ENCODE measurements at regions not wholly inside any gene's neighbourhood (a gene's known extent, or its start where the extent isn't known, plus 50 kb on each side); places are given as distances from the start of the nearest gene placed in this dataset.

DNA sequence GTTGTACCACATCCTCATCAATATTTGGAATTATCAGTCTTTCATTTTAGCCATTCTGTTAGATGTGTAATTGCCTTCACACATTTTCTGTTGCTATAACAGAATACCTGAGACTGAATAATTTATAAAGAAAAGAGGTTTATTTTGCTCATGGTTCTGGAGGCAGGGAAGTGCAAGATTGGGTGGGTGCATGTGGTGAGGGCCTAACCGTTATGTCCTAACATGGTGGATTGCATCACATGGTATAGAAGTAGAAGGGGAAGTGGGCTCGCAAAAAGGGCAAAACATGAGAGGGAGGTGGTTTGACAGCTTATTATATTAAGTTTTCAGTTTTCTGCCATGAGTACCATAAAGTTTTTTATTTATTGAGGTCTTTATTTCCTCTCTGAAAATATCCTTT, 452.0 kb downstream of the ARL4A start:
- TF ChIP-seq, protein P1, sequence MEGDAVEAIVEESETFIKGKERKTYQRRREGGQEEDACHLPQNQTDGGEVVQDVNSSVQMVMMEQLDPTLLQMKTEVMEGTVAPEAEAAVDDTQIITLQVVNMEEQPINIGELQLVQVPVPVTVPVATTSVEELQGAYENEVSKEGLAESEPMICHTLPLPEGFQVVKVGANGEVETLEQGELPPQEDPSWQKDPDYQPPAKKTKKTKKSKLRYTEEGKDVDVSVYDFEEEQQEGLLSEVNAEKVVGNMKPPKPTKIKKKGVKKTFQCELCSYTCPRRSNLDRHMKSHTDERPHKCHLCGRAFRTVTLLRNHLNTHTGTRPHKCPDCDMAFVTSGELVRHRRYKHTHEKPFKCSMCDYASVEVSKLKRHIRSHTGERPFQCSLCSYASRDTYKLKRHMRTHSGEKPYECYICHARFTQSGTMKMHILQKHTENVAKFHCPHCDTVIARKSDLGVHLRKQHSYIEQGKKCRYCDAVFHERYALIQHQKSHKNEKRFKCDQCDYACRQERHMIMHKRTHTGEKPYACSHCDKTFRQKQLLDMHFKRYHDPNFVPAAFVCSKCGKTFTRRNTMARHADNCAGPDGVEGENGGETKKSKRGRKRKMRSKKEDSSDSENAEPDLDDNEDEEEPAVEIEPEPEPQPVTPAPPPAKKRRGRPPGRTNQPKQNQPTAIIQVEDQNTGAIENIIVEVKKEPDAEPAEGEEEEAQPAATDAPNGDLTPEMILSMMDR (IDR thresholded peaks at IDR 0.05): no peak
- no peak for TF ChIP-seq POLR2A (IDR thresholded peaks at IDR 0.05)
